ENCODE measurements at regions not wholly inside any gene's neighbourhood (a gene's known extent, or its start where the extent isn't known, plus 50 kb on each side); places are given as distances from the start of the nearest gene placed in this dataset.
"Not testable (repeated sequence)": the region's sequence is repeated elsewhere in the genome, so short reads cannot be mapped to it uniquely, and the experiment has no call there.

DNA sequence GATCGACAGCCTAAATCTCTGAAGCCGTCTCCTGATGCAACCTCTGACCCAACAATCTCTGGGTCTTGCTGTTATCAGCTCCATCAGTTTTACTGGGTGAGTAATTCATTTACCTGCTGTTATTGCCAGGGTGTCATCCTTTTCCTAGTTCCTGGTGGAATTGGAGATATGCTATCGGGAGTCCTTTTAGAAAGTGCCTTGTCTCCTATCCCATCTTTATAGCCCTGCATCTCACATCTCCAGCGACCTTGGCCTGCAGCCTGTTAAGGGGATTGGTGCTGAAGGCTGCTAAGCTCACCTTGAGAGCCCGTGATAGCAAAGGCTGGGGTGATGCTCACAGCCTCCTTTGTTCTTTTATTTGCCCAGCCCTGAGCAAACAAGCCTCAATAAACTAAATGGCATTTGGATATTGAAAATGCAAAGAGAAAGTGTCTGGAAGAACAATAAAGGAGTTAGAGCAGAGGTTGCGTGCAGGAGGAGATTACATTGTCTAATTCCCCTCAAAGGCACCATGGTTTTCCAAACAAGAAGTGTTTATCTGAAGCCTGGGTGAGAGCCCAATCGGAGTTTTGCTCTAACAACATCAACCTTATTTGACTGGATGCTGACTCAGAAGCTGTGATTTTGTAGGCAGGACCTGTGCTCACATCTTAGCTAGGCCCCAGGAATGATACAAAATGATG, 101.8 kb downstream of the RPLP1 start:
- no peak for DNase-seq

DNA sequence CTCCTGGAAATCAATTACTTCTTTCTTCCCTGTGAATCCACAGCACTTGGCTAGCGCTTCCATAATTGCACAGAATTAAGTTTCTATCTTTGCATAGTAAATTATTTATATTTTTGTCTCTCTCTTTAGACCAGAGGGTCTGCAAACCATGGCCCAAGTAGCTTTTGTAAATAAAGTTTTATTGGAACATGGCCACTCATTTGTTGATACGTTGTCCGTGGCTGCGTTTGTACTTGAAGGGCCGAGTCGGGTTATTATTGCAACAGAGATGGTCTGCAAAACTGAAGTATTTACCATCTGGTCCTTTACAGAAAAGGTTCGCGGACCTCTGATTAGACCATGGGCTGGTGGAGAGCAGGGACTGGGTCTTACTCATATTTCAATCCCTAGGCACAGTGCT, 102.5 kb downstream of the RPLP1 start:
- DNase-seq, result no peak

DNA sequence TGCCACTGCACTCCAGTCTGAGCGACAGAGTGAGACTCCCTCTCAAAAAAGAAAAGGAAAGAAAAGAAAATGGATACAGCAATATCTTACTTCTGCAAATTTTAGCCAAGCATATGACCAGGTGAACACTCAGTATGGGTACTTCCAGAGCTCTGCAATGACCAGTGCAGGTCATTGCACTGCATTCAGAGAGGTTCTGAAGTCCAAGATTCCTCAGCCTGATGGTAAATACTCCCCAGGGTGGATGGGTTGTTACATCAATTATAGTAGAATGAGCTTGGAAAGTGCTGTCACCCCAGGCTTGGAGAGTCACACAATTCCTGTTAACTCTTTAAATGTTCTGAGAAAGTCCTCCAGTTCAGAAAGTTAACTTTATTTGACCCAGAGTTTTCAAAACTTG, 103.7 kb downstream of the RPLP1 start:
- DNase-seq, result no peak

DNA sequence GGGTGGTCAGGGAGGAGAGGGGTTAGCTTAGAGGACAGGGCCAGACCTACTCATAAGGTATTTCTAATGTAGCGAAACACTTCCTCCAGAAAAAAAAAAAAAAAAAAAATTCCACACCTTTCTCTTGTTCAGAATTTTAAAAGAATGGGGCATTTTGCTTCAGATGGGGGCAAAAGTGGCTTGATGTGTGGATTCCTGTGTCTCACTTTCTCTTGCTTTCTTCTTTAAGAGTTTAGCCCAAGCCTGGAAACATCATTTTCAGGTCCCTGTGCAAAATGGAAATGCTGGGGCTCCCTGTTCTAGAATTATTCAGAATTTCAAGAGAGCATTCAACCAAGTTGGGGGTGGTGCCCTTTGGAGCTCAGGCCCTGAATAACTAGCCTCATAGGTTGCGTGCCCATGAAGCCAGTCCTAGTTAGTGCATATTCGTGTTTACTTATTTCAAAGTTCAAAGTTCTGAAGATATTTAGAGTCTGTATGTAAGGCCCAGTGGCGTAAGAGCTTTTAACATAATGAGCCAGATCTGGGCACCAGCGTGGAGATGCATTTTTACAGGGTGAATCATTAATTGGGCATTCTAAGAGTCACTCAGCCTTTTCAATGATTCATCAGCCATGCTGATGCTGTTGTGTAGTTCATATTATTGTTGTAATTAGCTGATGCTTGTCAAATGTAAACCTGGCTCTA, 104.5 kb downstream of the RPLP1 start:
- no peak for DNase-seq

DNA sequence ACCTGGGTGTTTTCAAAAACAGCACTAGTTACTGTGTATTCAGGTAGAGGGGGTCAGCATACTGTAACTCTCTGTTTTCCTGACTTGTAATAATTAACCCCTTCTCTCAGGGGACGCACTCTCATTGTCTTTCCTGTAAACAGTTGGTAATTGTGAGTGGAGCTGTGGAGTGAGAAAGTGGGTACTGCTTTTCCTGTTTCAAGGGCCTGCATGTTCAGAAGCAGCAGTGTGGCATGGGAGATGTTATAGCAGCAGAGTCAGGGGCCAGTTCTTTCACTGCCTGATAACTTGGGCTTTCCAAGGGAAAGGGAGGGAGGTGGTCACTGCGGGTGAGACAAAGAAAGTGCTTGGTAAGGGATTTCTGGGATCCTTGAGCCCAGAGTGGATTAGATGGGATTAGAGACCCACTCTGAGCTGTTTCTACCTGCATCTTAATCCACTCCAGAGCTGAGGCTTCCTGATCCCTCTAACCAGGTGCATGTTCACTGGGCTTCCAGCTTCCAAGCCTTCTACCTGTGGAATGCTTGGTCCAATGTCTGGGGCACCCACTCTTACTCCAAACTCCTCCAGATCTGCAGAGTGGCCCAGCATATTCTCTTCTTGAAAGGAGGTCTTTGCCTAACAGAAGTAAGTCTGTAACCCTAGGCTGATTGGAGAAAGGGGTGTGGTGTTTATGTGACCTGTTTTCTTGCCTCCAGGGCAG, 105.2 kb downstream of the RPLP1 start:
- no peak for DNase-seq

DNA sequence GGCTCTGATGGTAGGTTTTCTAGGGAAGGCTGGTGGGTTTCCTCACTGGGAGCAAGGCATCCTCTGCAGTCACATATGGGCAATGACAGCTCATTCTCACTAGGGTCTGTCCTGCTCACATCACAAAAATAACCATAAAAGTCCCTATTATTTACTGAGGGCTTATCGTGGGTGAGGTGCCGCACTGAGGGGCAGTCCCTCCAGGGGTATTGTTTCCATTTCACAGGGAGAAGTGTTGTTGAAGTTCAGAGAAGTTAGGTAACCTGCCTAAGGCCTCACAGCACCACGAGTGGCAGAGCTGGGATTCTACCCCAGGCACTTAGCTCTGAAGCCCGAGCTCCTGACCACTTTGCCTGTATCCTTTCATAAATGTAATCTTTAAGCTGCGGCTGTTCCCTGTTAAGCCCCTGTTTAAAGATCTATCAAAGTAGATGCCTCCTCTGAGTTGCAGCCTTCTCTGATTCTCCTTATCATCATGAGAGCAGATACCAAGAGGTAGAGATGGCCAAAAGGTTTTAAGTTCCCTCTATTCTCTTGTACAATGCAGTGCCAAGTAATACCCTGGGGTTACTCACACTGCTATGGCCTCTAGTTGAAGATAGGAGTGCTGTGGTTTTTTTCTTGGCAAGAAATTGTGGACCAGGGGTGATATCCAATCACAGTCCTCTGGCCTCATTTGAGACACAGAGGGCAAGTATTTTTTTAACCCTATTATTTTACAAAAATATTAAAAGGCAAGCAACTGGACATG, 107.0 kb downstream of the RPLP1 start:
- peak; percentile 42 for DNase-seq

DNA sequence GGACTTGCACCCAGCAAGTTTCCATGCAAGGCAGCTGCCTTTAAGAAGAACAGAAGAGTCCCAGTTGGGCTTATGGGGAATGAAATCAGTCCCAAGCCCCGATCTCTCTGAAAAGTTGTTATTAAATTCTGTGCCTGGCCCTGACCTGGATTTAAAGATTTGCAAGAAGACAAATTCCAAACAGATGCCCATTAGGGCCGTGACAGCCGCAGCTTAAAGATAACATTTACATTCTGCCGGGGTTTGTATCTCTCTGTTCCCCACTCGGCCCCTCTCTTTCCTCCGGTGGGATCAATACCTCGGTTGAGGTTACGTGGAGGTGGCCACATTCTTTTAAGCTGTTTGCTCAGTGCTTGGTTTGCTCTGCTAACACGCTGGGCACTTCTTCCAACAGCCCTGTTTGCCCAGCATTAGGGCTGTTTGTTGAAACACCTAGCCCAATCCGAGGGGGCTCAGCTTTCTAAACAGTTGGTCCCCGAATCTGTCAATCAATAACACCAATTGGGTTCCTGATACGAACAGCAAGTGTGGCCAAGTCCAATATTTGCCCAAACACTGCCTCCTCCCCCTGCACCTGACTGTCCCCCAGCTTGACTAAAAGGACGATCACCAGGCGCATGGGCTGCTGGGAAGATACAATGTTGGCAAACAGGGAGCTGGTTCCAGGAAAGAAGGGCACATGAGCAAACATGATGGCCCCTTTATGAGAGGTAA, 108.6 kb downstream of the RPLP1 start:
- no peak for DNase-seq

DNA sequence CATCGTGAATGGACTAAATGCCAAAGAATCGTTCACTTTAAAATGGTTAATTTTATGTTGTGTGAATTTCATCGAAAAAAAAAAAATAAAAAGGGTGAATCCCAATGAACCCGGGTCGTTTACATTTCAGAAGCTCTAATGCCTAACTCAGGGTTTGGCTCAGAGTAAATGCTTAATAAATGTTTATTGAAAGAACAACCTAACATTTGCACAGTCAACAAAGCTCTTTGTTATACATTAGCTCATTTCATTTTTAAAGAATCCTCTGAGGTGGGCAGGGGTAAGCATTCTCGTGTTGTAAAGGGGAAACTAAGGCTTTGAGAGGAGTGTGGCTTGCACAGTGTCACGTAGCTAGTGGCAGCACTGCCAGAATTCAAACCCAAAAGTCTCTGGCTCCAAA, 109.5 kb downstream of the RPLP1 start:
- DNase-seq, result no peak

DNA sequence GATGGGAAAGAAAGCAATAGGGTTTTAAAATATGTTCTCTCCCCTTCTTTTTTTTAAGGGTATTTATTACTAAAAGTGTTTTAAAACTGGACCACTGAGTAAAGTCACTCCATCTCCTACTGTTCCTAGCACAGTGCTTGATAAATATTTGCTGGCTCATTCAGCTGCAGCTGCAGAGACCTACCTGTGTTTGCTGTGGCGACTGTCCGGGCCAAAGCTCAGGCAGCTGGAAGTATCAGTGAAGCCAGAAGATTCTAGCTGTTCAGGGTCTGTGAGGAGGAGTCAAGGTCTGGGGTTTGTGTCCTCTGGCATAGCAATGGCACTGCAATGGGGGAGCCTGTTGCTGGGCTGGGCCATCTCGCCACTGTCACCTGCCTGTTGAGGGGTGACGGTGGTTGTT, 109.9 kb downstream of the RPLP1 start:
- no peak for DNase-seq

DNA sequence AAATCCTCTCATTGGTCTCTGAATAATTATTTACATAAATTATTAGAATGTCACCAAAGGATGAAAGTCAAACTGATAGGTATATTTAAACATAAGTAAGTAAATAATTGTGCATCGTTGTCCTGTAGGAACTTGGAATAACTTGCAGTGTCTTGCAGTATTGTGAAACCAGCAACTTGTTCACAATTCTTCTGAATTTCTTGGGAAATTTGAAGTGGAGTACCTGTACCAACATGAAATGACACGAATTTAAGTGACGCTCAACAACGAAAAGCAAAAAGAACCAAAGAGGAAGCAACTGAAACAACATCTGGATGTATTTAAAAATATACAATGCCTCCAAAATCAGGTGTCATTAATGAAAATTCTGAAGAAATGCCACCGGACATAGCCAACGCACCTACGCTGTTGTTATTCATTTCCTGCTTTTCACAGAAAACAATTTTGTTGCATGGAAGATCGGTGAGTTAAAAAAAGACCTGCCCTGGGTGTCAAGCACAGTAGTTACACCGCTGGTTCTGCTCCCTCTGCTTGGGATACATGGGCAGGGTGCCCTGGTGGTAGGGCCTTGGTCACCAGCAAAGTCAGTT, 112.5 kb downstream of the RPLP1 start:
- DNase-seq, result no peak

DNA sequence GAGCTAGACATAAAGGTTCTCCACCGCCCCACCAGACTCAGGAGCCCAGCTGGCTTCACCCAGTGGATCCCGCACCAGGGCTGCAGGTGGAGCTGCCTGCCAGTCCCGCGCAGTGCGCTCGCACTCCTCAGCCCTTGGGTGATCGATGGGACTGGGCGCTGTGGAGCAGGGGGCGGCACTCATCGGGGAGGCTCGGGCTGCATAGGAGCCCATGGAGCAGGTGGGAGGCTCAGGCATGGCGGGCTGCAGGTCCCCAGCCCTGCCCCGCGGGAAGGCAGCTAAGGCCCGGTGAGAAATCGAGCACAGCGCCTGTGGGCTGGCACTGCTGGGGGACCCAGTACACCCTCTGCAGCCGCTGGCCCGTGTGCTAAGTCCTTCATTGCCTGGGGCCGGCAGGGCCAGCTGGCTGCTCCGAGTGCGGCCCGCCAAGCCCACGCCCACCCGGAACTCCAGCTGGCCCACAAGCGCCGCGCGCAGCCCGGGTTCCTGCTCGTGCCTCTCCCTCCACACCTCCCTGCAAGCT, 114.7 kb downstream of the RPLP1 start:
- DNase-seq, result not testable (repeated sequence)

DNA sequence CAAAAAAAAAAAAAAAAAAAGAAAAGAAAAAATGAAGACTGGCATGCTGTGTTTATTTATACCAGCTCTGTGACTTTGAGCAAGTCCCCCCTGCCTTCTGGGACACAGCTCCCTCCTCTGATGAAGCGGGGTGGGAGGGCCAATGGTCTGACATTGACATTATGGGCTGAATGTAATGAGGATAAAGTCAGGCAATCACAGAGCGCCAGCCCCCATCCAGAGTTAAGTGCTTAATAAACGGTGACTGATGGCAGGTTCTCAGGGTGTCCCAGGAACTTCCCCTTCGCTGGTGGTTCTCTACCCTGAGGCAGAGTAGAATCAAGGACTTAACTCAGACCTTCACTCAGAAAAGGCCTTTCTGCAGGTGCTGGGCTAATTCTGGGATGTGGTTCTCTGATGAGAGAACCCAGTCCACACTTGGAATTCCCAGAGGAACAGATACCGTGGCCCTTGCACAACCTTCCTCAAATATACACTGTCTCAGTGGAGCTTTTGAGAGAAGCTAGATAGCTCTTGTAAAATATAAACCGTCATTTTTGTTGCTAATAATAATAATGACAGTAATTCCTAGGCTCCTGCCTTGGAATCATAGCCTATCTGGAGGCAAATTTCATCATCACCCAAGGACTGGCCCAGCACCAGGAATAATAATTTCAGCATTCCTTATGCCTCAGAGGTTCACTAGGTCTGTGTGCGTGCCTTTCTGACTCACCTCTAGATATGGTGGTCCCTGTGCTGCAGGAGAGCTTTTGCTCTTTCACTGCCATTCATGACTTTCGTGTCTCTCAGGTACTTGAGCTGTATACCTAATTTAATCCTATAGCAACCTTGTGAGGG, 115.8 kb downstream of the RPLP1 start:
- no peak for DNase-seq

DNA sequence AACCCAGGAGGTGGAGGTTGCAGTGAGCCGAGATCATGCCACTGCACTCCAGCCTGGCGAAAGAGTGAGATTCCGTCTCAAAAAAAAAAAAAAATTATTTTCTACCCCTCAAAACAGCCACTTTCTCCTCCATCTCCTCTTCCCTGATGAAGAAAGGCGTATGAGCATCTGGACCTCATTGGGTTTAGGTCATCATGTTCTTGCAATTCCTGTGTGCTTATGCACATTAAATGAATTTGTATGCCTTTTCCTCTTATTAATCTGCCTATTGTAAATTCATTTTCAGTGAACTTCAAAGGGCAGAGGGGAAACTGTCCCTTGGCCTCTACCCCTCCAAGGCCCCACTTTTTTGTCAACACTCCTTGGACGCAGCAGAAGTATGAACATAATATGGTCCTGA, 117.8 kb downstream of the RPLP1 start:
- no peak for DNase-seq

DNA sequence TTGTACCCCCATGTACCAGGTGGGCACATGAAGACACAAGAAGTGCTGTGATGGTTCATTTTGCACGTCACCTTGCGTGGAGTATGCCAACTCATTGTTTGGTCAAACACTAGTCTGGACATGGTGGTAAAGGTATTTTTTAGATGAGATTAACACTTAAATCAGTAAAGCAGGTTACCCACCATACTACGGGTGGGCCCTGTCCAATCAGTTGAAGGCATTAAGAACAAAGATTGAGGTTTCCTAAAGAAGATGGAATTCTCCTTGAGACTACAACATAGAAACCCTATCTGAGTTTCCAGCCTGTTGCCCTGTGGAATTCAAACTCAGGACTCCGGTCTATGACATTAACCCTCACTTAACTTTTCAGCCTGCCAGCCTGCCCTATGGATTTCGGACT, 118.4 kb downstream of the RPLP1 start:
- DNase-seq, result no peak

DNA sequence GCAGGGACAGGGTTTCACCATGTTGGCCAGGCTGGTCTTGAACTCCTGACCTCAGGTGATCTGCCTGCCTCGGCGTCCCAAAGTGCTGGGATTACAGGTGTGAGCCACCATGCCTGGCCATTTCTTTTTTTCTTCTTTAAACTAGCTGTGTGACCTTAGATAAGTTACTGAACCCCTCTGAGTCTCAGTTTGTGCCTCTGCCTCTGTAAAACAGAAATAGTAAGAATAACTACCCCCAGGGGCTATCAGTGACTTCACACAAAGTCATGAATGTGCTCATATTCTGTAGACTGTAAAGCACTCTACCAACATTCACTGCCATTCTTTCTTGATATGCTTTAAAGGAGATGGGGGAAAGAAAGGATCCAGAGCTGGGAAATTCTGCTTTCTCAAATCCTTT, 120.7 kb downstream of the RPLP1 start:
- DNase-seq, result not testable (repeated sequence)

DNA sequence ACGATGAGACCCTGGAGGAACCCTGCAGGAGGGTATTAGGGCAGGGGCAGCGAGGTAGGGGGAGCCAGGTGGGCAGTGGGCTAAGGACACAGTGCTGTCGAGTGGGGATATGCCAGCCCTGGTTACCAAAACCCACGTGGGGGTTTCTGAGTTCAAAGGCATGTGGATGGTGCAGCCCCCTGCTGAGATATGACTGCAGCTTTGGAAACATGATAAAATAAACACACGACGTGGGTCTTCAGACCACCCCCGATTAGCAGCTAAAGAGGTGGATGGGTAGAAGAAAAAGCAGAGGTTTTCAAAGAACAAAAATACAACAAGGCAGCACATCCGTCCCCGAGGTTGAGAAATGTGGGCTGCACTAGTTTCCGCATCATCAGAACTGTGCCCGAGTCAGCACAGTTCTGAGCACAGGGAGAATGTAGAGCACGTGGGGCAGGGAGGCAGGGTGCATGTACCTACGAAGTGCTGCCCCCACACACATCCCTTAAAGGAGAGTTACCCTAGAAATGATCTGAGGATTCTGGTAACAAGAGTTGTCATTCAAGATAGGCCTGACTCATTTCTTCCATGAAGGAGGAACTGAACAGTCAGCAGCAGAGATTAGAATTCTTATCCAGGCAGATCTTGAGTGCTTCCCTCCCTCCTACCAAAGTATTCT, 121.3 kb downstream of the RPLP1 start:
- peak; percentile 7 for DNase-seq

DNA sequence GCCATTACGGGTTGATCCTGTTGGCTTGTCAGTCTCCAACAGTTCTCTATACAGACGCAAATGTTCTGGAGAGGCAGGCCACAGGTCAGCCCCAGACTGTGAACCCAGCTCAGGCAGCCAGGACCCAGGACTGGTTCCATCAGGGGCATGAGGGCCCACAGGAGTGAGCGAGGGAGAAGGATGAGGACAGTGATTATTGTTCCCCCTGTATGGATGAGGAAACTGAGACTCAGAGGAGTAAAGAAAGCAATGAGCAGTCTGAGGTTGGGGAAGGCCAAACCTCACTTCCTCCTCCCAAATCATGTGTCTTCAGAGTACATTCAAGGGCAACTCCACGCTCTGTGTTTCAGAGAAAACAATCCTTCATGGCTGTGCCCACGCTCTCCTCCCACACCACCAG, 121.9 kb downstream of the RPLP1 start:
- no peak for DNase-seq

DNA sequence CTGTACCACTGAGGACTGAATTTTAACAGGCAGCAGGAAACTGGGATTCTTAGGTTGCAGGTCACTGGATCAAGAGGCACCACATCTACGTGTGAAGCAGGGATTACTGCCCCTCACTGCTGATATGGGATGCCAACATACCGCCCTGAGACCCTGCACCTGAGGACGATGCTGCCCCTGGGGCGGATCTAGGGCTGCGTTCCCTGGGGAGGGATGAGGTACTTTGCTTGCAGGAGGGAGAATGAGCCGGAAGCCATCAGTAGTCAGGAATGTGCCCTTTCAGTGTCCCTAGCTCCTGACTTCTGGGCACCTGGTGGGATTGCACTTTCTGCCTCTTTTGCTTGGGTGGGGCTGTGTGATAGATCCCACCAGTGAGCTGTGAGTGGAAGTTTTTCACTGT, 122.8 kb downstream of the RPLP1 start:
- DNase-seq, result no peak

DNA sequence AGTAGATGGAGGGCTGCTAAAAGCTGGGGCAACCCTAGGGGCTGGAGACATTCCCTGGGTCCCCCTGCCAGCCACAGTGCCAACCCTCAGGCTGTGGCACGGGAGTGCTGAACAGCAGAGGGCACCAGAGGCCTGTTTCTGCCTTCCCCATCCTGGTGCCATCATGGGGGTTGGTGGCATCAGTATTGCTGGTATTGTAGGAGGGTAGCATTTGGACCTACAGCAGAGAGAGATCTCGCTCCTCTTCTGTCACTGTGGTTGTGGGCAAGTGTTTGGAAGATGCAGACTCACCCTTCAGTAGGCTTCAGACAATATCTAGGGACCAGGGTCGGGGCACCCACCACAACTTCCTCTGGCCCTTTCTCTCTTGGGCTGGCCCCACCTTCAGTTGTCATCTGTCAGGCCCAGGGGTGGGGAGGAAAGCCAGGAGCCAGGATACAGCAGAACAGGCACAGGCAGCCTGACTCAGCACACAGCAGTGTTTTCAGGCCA, 123.5 kb downstream of the RPLP1 start:
- DNase-seq, result peak; percentile 68

DNA sequence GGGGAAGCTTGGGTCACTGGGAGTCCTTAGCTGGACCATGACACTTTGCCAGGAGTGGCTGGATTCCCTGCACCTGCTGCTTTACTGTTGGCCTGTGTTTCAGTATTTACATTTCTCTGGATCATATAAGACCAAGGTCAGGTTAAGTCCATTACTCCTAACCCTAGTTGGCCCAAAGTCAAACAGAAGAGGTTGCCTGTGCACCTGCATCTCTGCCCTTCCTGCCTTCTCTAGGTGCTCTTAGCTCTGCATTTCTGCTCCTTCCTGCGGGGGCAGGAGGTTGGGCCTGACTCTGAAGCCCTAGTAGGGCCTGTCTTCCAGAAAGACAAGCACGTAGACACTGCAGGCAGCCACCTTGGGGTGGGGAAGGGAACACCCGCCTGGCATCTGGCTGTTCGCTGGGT, 124.3 kb downstream of the RPLP1 start:
- peak; percentile 34 for DNase-seq
